BLaER1 (cell line): ENCODE measurements at regions not wholly inside any gene's neighbourhood (a gene's known extent, or its start where the extent isn't known, plus 50 kb on each side); places are given as distances from the start of the nearest gene placed in this dataset.
"Not testable (repeated sequence)": the region's sequence is repeated elsewhere in the genome, so short reads cannot be mapped to it uniquely, and the experiment has no call there.

ENCODE experiments used
- H3K27ac ChIP-seq: shearing (Covaris generic); formaldehyde crosslinking; 2 replicates; pipeline ENCODE4 v1.8.1; 2022
- H3K27me3 ChIP-seq: shearing (Covaris generic); formaldehyde crosslinking; 2 replicates; pipeline ENCODE4 v1.8.1; 2022
- H3K36me3 ChIP-seq: shearing (Covaris generic); formaldehyde crosslinking; 2 replicates; pipeline ENCODE4 v1.8.1; 2022
- H3K4me1 ChIP-seq: shearing (Covaris generic); formaldehyde crosslinking; 2 replicates; pipeline ENCODE4 v1.8.1; 2022
- H3K4me2 ChIP-seq: shearing (Covaris generic); formaldehyde crosslinking; 2 replicates; pipeline ENCODE4 v1.8.1; 2022
- H3K4me3 ChIP-seq: shearing (Covaris generic); formaldehyde crosslinking; 2 replicates; pipeline ENCODE4 v1.8.1; 2022
- H3K9ac ChIP-seq: shearing (Covaris generic); formaldehyde crosslinking; 2 replicates; pipeline ENCODE4 v1.8.1; 2022
- H3K9me3 ChIP-seq: shearing (Covaris generic); formaldehyde crosslinking; 2 replicates; pipeline ENCODE4 v1.8.1; 2022
- H4K20me1 ChIP-seq: shearing (Covaris generic); formaldehyde crosslinking; 2 replicates; pipeline ENCODE4 v1.8.1; 2022
- Cebpa-rat ChIP-seq: shearing (Covaris generic); IDR thresholded peaks from 2 replicates; pipeline ENCODE4 v1.8.1; 2022

DNA sequence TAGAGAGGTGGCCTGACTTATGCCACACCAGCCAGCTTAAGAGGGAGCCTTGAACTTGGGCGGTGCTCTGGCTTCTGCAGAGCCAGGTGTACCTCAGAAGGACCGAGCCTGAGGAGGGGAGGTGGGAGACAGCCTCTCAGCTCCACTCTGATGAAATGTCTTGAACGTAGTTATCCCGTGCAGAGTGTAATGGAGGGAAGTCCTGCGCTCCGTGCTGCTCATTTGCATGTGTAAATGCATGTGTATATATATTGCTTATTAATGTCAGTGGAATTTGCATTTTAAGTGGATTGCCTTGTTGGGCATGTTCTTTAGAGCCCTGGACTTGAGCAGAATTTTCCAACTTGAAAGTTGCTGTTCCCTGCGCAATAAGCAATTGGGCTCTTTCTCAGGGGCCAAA lies 264.9 kb upstream of the SDK2 start:
- no peak overlapping the region for H3K4me3 ChIP-seq
- TF ChIP-seq Cebpa-rat: no peak
- no peaks in the 10 kb centered on the region for H3K27me3 ChIP-seq
- H3K4me1 ChIP-seq: peaks cover 23% of the 10 kb centered on the region
- H4K20me1 ChIP-seq: no peaks in the 10 kb centered on the region
- H3K27ac ChIP-seq: no peak overlapping the region
- H3K36me3 ChIP-seq: no peaks in the 10 kb centered on the region
- H3K9me3 ChIP-seq: no peaks in the 10 kb centered on the region
- no peak overlapping the region for H3K9ac ChIP-seq
- H3K4me2 ChIP-seq: no peak overlapping the region

DNA sequence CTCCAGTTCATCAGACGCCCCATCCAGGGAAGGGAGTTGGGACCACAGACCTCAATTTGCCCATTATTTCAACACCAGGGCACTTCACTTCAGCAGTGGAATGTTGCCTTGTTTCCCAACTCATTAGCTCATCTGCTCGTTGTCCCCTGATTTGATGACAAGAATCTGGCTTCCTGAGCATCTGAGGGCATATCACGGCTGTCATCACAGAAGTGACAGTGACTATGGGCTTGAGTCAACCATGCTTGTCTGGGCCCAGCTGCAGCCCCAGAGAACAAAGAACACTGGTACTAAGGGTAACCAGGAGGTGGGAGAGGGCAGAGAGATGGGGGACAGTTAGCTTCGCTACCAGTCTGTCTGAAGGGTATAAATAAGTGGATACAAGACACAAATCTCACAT lies 266.0 kb upstream of the SDK2 start:
- H3K4me1 ChIP-seq: peaks cover 27% of the 10 kb centered on the region

DNA sequence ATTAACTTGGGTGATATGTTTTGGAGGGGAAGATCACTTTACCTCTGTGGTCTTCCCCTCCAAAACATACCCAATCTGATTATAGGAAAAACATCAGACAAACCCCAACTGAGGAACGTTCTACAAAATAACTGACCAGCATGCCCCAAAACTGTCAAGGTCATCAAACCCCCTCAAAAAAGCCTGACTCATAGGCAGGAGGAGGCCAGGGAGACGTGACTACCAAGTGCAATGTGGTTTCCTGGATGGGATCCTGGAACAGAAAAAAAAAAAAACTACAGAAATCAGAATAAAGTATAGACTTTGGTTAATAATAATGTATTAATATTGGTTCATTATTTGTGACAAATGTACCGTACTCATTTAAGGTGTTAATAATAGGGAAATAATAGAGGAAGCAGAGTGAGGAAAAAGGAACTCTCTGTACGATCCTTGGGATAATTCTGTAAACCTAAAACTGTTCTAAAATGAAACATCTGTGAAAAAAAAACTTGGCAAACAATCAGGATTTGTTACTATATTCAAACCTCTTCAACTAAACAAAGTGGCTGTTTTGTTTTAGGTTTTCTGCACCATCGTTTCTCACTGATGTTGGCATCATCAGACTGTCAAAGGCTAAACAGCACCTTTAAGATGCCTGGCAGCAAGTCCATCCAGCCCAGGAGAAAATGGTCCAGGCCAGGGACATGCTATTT lies 266.7 kb upstream of the SDK2 start:
- no peak overlapping the region for H3K4me2 ChIP-seq
- H4K20me1 ChIP-seq: no peaks in the 10 kb centered on the region
- peaks cover 12% of the 10 kb centered on the region for H3K9me3 ChIP-seq
- H3K4me3 ChIP-seq: no peak overlapping the region
- no peak overlapping the region for H3K9ac ChIP-seq
- TF ChIP-seq Cebpa-rat: no peak
- H3K36me3 ChIP-seq: no peaks in the 10 kb centered on the region
- peaks cover 27% of the 10 kb centered on the region for H3K4me1 ChIP-seq
- no peaks in the 10 kb centered on the region for H3K27me3 ChIP-seq
- H3K27ac ChIP-seq: no peak overlapping the region

More for the DNA sequence above, 266.0 kb upstream of the SDK2 start:
- Histone ChIP-seq H3K4me3 (no peak overlapping the region), H3K9ac (no peak overlapping the region), H3K27me3 (no peaks in the 10 kb centered on the region), H3K27ac (no peak overlapping the region), H3K4me2 (no peak overlapping the region), H3K36me3 (no peaks in the 10 kb centered on the region), H4K20me1 (no peaks in the 10 kb centered on the region), H3K9me3 (peaks cover 9% of the 10 kb centered on the region)
- no peak for TF ChIP-seq Cebpa-rat

DNA sequence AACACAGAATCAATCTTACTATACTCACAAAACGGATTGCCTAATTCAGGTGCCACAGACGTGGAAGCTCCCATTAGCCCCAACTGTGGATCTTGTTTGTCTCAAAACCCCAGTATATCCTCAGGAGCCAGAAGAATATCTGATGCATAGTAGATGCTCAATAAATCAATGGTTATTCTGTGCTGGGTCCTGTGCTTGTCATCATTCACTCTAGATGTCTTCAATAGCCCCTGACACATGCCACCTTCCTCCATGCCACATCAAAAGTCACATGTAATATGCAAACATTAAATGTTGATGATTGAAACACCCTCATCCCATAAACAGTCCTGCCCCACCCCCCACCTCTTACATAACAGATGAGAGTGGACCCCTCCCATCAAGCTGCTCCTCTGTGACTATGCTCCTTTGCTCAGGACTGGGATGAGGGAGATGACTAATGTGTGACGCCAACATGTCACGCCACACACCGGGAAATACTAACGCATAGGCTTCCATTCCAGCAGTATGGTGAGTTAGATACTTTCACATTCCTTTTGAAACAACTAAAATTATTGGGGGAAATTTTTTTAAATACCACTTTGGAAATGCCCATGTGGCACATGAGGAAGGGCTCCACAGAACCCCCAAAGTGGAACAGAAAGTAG lies 267.6 kb upstream of the SDK2 start:
- Histone ChIP-seq H3K4me2 (no peak overlapping the region), H3K36me3 (no peaks in the 10 kb centered on the region)

DNA sequence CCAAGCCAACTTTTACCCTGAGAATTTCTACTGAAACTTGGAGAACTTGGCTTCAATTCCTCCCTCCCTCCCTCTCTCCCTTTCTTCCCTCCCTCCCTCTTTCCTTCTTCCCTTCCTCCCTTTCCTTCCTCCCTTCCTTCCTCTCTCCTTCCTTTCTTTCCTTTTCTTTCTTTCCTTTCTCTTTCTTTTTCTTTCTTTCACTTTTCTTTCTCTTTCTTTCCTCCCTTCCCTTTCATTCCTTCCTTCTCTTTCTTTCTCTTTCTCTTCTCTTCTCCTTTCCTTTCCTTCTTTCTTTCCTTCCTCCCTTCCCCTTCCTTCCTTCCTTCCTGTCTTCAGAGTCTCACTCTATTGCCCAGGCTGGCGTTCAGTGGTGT lies 268.1 kb upstream of the SDK2 start:
- Histone ChIP-seq H3K4me1 (peaks cover 27% of the 10 kb centered on the region), H3K27me3 (no peaks in the 10 kb centered on the region), H3K4me3 (no peak overlapping the region), H3K9me3 (peaks cover 12% of the 10 kb centered on the region), H3K4me2 (no peak overlapping the region), H3K36me3 (no peaks in the 10 kb centered on the region), H3K9ac (no peak overlapping the region), H4K20me1 (no peaks in the 10 kb centered on the region), H3K27ac (no peak overlapping the region)
- no peak for TF ChIP-seq Cebpa-rat

More for the DNA sequence above, 267.6 kb upstream of the SDK2 start:
- TF ChIP-seq Cebpa-rat: no peak
- Histone ChIP-seq H3K4me1 (peaks cover 27% of the 10 kb centered on the region), H3K27me3 (no peaks in the 10 kb centered on the region), H4K20me1 (no peaks in the 10 kb centered on the region), H3K27ac (no peak overlapping the region), H3K4me3 (no peak overlapping the region), H3K9ac (no peak overlapping the region), H3K9me3 (peaks cover 12% of the 10 kb centered on the region)

DNA sequence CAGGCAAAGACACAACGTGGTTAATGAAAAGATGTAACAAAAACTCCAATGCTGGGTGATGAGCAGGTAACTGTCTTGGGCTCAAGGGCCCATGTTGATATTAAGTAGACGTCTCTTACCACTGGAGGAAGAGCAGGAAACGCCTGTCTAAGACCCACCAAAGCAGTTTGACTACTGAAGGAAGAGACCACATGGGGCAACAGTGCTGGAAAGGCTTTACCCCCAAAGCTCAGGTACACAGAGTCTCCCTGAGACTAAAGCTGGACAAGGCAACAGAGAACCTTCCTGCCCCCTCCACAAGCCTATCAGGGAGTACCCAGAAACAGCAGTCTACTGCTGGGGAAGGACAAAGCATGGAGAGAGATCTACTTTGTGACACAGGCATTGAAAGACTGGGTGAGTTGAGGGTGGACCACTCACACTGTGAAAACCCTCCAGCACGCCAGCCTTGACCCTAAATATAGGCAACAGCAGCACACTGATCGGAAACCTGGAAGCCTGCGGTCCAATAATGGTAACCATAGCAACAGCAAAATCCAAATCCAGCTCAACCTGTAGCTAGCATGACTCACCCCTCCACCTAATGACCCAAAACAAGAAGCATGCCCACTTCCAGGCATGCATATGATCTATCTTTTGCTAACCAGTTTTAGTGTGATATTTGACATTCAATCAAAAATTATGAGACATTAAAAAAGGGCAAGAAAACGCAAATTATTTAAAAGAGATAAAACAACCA lies 270.5 kb upstream of the SDK2 start:
- H3K27ac ChIP-seq: no peak overlapping the region
- H3K4me2 ChIP-seq: peak overlapping the region; percentile 56
- peaks cover 27% of the 10 kb centered on the region for H3K4me1 ChIP-seq
- no peak overlapping the region for H3K4me3 ChIP-seq
- no peaks in the 10 kb centered on the region for H4K20me1 ChIP-seq
- TF ChIP-seq Cebpa-rat: no peak
- H3K36me3 ChIP-seq: no peaks in the 10 kb centered on the region
- H3K27me3 ChIP-seq: no peaks in the 10 kb centered on the region
- H3K9me3 ChIP-seq: peaks cover 20% of the 10 kb centered on the region
- no peak overlapping the region for H3K9ac ChIP-seq

DNA sequence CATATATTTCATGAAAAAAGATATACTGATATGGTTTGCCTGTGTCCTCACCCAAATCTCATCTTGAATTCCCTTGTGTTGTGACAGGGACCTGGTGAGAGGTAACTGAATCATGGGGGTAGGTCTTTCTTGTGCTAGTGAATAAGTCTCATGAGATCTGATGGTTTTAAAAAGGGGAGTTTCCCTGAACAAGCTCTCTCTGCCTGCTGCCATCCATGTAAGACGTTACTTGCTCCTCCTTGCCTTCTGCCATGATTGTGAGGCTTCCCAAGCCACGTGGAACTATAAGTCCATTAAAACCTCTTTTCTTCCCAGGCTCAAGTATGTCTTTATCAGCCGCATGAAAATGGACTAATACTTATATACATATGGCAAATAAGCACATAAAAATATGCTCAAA lies 274.8 kb upstream of the SDK2 start:
- H3K27ac ChIP-seq: not testable (repeated sequence)

DNA sequence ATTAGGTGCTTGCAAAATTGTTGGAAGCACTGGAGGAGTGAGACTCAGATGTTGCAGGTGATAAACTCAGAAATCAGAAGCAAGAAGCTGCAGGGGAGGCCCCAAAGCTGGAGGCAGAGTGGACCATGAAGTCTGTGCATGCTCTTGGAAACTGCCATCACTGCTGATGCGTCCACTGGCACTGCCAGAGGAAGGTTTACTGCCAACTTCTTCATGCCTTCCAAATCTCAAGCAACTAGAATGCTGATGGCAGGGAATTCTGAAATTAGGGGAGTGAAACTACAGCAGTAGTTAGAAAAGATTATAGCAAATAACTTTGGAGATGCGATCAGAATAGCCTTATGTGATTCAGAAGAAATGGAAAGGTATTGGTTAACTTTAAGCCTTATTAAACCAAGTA lies 277.1 kb upstream of the SDK2 start:
- H4K20me1 ChIP-seq: no peaks in the 10 kb centered on the region
- no peaks in the 10 kb centered on the region for H3K36me3 ChIP-seq
- H3K9me3 ChIP-seq: peaks cover 11% of the 10 kb centered on the region
- peaks cover 15% of the 10 kb centered on the region for H3K4me1 ChIP-seq
- H3K4me2 ChIP-seq: no peak overlapping the region
- H3K27ac ChIP-seq: no peak overlapping the region
- H3K27me3 ChIP-seq: no peaks in the 10 kb centered on the region
- H3K4me3 ChIP-seq: no peak overlapping the region
- no peak for TF ChIP-seq Cebpa-rat
- H3K9ac ChIP-seq: no peak overlapping the region

More for the DNA sequence above, 274.8 kb upstream of the SDK2 start:
- H3K4me3 ChIP-seq, H3K36me3 ChIP-seq, H3K4me1 ChIP-seq, H4K20me1 ChIP-seq, H3K9ac ChIP-seq, H3K27me3 ChIP-seq, H3K4me2 ChIP-seq: not testable (repeated sequence)
- H3K9me3 ChIP-seq: peaks cover 23% of the 10 kb centered on the region

DNA sequence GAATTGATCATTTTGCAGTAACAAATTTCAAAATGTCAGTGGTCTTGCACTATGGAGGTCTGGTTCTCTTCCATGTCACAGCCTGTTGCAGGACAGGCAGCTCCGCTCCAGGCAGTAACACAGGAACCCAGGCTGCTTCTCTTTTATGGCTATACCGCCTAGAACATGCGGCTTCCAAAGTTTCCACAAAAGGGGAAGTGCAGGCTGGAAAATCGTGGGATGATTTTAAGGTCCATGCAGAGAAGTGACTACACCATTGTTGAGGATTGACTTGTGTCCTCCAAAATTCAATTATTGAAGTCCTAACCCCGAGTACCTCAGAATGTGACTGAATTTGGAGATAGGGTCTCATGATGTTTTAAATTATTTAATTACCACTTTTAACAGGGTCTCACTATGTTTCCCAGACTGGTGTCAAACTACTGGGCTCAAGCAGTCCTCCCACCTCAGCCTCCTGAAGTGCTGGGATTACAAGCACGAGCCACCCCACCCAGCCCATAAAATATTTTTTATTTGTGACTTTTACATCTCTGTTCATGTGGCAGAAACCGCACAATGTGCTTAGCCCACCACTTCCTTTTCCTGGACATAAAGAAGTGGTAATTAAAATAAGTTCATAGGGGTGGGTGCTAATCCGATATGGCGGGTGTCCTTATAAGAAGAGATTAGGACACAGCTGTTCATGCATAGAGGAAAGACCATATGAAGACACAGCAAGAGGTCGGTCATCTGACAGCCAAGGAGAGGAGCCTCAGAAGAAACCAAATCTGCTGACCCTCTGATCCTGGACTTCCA lies 279.2 kb upstream of the RPL38 start:
- peaks cover 33% of the 10 kb centered on the region for H3K9me3 ChIP-seq
- TF ChIP-seq Cebpa-rat: no peak
- H3K36me3 ChIP-seq: no peaks in the 10 kb centered on the region
- no peaks in the 10 kb centered on the region for H3K27me3 ChIP-seq
- no peak overlapping the region for H3K4me3 ChIP-seq
- no peaks in the 10 kb centered on the region for H4K20me1 ChIP-seq
- no peak overlapping the region for H3K9ac ChIP-seq
- peak overlapping the region; percentile 60 for H3K4me2 ChIP-seq
- H3K27ac ChIP-seq: no peak overlapping the region
- peaks cover 15% of the 10 kb centered on the region for H3K4me1 ChIP-seq

DNA sequence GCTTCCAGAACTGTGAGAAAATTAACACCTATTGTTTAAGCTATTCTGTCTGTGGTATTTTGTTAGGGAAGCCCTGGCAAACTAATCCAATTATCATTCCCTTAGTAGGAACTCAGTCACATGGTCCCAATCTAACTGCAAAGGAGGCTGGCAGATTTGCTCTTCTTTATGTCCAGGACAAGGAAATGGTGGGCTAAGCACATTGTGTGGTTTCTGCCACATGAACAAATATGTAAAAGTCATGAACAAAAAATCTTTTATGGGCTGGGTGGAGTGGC lies 278.6 kb upstream of the RPL38 start:
- Histone ChIP-seq H3K4me2 (peak overlapping the region; percentile 60), H3K36me3 (no peaks in the 10 kb centered on the region), H3K9ac (no peak overlapping the region), H4K20me1 (no peaks in the 10 kb centered on the region), H3K4me3 (no peak overlapping the region), H3K27me3 (no peaks in the 10 kb centered on the region), H3K9me3 (peaks cover 30% of the 10 kb centered on the region), H3K27ac (no peak overlapping the region), H3K4me1 (peaks cover 15% of the 10 kb centered on the region)
- TF ChIP-seq Cebpa-rat: no peak
